Spinal cord (tissue), 9 donors: ENCODE measurements at regions not wholly inside any gene's neighbourhood (a gene's known extent, or its start where the extent isn't known, plus 50 kb on each side); places are given as distances from the start of the nearest gene placed in this dataset.
"Not testable (repeated sequence)": the region's sequence is repeated elsewhere in the genome, so short reads cannot be mapped to it uniquely, and the experiment has no call there.

Source experiments
- DNase-seq, 6 donors: peaks; one replicate each; pipeline versions ENCODE4 v3.0.0 to v3.0.0-alpha.2; 2013 to 2015; ENCODE audit warnings: low spot score in 6 of 6, low read depth in 4 of 6
- H3K27ac ChIP-seq: one replicate; pipeline ENCODE4 v1.5.1; 2013; ENCODE audit warnings: low read depth, low read length, control low read depth
- H3K27me3 ChIP-seq: one replicate; pipeline ENCODE4 v1.6.1; 2013; ENCODE audit warnings: low read length; ENCODE audit not compliant: control insufficient read depth, insufficient read depth
- H3K36me3 ChIP-seq: one replicate; pipeline ENCODE4 v1.6.1; 2013; ENCODE audit warnings: low read length; ENCODE audit not compliant: control insufficient read depth, insufficient read depth
- H3K4me1 ChIP-seq: one replicate; pipeline ENCODE4 v1.6.1; 2013; ENCODE audit warnings: low read length; ENCODE audit not compliant: control insufficient read depth, insufficient read depth
- H3K4me3 ChIP-seq: one replicate; pipeline ENCODE4 v1.5.1; 2013; ENCODE audit warnings: low read depth, low read length, control low read depth
- H3K9me3 ChIP-seq: one replicate; pipeline ENCODE4 v1.6.1; 2013; ENCODE audit warnings: low read length; ENCODE audit not compliant: control insufficient read depth, insufficient read depth
- WGBS: methylation state at CpG from one replicate; pipeline ENCODE4 v1.1.5; 2013; ENCODE audit warnings: missing lambda C conversion rate; ENCODE audit not compliant: insufficient coverage; 5-methylcytosine and 5-hydroxymethylcytosine counted together
- donor health status: healthy.

- no peak overlapping the region for H3K4me3 ChIP-seq
- DNase-seq = peak in 1 of 6 donors; percentile 3
- no peaks in the 10 kb centered on the region for H3K27me3 ChIP-seq
- H3K9me3 ChIP-seq = no peaks in the 10 kb centered on the region
- H3K4me1 ChIP-seq = no peaks in the 10 kb centered on the region
- WGBS = no CpG with 5 or more reads among the region's 3 CpGs
- no peak overlapping the region for H3K27ac ChIP-seq
- H3K36me3 ChIP-seq = no peaks in the 10 kb centered on the region
These were observed 285.1 kb upstream of the MAGEB18 start for GRCh38 chrX:25853002-25853479.

GRCh38 chrX:25858273-25858880 lies 279.8 kb upstream of the MAGEB18 start:
- H3K27me3 ChIP-seq = no peaks in the 10 kb centered on the region
- no peak overlapping the region for H3K4me3 ChIP-seq
- WGBS = no CpG with 5 or more reads among the region's 3 CpGs
- H3K27ac ChIP-seq = no peak overlapping the region
- H3K36me3 ChIP-seq = no peaks in the 10 kb centered on the region
- no peaks in the 10 kb centered on the region for H3K4me1 ChIP-seq
- H3K9me3 ChIP-seq = no peaks in the 10 kb centered on the region
- DNase-seq = peak in 3 of 6 donors; percentile 4 to 75 (median 25)

- Histone ChIP-seq H3K27me3 (no peaks in the 10 kb centered on the region), H3K36me3 (no peaks in the 10 kb centered on the region), H3K4me1 (no peaks in the 10 kb centered on the region), H3K27ac (no peak overlapping the region), H3K4me3 (no peak overlapping the region), H3K9me3 (no peaks in the 10 kb centered on the region)
- WGBS = 64% methylated on average over 3 of the region's 3 CpGs
- no peak for DNase-seq
These were observed 277.8 kb upstream of the MAGEB18 start for GRCh38 chrX:25860322-25860721.

GRCh38 chrX:25869761-25870160 lies 268.4 kb upstream of the MAGEB18 start:
- no peak overlapping the region for H3K4me3 ChIP-seq
- WGBS = no CpG with 5 or more reads among the region's 1 CpG
- no peak overlapping the region for H3K27ac ChIP-seq
- no peaks in the 10 kb centered on the region for H3K4me1 ChIP-seq
- no peaks in the 10 kb centered on the region for H3K9me3 ChIP-seq
- H3K27me3 ChIP-seq = no peaks in the 10 kb centered on the region
- no peaks in the 10 kb centered on the region for H3K36me3 ChIP-seq
- DNase-seq = no peak

DNA sequence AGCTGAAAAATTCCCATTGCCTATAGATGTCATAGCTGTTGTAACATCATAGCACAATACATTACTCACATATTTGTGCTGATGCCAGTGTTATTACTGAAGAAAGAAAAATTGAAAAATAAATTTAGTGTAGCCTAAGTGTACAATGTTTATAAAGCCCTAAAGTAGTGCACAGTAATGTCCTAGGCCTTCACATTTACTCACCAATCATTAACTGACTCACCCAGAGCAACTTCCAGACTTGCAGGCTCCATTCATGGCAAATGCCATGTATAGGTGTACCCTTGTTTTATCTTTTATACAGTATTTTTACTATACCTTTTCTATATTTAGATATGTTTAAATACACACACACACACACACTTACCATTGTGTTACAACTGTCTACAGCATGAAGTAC lies 265.4 kb upstream of the MAGEB18 start:
- Histone ChIP-seq H3K27ac (no peak overlapping the region), H3K4me1 (no peaks in the 10 kb centered on the region), H3K27me3 (no peaks in the 10 kb centered on the region), H3K36me3 (no peaks in the 10 kb centered on the region), H3K4me3 (no peak overlapping the region), H3K9me3 (no peaks in the 10 kb centered on the region)
- DNase-seq = no peak

DNA sequence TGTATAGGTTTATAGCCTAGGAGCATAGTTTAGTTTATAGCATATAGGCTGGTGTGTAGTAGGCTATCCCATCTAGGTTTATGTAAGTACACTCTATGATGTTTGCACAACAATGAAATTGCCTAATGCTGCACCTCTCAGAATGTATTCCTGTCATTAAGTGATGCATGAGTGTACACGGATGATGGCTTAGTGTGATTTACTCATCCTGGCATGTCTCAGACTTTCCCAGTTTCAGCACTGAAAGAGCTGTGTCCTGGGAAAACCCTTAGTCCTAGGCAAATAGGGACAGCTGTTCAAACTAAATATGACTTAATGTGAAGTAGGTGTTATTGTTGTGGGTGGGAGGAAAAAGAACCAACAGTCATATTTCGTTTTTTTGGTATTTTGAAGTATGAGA lies 264.9 kb upstream of the MAGEB18 start:
- Histone ChIP-seq H3K36me3 (no peaks in the 10 kb centered on the region), H3K27me3 (no peaks in the 10 kb centered on the region), H3K9me3 (no peaks in the 10 kb centered on the region), H3K4me1 (no peaks in the 10 kb centered on the region), H3K4me3 (no peak overlapping the region), H3K27ac (no peak overlapping the region)
- no peak for DNase-seq
- WGBS = 71% methylated on average over 1 of the region's 2 CpGs

DNA sequence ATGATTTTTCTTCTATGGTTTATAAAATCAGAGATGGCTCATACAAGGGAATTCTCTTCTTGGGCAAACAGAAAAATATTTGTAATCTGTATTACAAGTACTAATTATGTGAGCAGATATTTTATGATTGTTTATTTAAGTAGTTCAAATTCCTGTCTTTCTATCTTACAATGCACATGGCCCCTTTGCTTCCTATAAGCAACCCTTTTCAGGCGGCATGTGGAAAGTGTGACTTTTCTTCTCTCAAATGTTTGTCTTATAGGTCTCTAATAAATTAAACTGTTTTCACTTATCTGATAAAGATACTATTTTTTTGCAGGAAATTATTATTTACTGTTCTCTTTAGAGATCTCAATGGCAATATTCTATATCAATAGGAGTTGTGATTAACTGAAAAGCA lies 259.3 kb upstream of the MAGEB18 start:
- no peaks in the 10 kb centered on the region for H3K36me3 ChIP-seq
- DNase-seq = no peak
- no peak overlapping the region for H3K27ac ChIP-seq
- WGBS = no CpG with 5 or more reads among the region's 1 CpG
- H3K4me3 ChIP-seq = no peak overlapping the region
- no peaks in the 10 kb centered on the region for H3K4me1 ChIP-seq
- no peaks in the 10 kb centered on the region for H3K27me3 ChIP-seq
- no peaks in the 10 kb centered on the region for H3K9me3 ChIP-seq

DNA sequence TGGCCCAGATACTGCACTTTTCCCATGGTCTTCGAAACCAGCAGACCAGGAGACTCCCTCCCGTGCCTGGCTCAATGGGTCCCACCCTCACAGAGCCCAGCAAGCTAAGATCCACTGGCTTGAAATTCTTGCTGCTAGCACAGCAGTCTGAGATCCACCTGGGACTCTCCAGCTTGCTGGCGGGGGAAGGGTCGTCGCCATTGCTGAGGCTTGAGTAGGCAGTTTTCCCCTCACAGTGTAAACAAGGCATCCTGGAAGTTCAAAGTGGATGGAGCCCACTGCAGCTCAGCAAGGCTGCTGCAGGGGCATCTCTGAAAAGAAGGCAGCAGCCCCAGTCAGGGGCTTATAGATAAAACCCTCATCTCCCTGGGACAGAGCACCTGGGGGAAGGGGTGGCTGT lies 255.6 kb upstream of the MAGEB18 start:
- not testable (repeated sequence) for DNase-seq, H3K4me3 ChIP-seq, H3K4me1 ChIP-seq, H3K27me3 ChIP-seq, H3K36me3 ChIP-seq, H3K9me3 ChIP-seq, H3K27ac ChIP-seq
- WGBS = 69% methylated on average over 5 of the region's 5 CpGs

DNA sequence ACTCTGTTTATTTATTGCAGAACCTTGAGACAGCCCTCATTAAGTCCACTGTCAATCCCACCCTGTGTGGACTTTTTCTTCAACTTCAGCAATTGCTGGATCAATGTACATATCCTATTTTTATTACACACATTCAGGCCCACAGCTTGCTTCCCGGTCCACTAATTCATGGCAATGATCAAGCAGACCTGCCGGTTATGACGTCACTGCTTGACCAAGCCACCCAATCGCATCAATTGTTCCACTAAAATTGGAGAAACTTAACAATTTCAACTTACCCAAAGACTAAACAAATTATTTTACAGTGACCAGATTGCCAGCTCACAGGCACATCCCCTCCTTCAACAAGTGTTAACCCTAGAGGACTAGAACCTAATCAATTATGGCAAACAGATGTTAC lies 240.4 kb upstream of the MAGEB18 start:
- H3K27me3 ChIP-seq = no peaks in the 10 kb centered on the region
- 93% methylated on average over 4 of the region's 4 CpGs for WGBS
- no peaks in the 10 kb centered on the region for H3K9me3 ChIP-seq
- no peak overlapping the region for H3K27ac ChIP-seq
- no peaks in the 10 kb centered on the region for H3K36me3 ChIP-seq
- H3K4me3 ChIP-seq = no peak overlapping the region
- H3K4me1 ChIP-seq = no peaks in the 10 kb centered on the region
- no peak for DNase-seq

GRCh38 chrX:25905728-25906127 lies 232.4 kb upstream of the MAGEB18 start:
- H3K9me3 ChIP-seq, H3K27ac ChIP-seq, H3K4me3 ChIP-seq, H3K4me1 ChIP-seq, H3K27me3 ChIP-seq, DNase-seq, H3K36me3 ChIP-seq: not testable (repeated sequence)
- WGBS = no CpG with 5 or more reads among the region's 30 CpGs
